ENCODE measurements at regions not wholly inside any gene's neighbourhood (a gene's known extent, or its start where the extent isn't known, plus 50 kb on each side); places are given as distances from the start of the nearest gene placed in this dataset.

DNA sequence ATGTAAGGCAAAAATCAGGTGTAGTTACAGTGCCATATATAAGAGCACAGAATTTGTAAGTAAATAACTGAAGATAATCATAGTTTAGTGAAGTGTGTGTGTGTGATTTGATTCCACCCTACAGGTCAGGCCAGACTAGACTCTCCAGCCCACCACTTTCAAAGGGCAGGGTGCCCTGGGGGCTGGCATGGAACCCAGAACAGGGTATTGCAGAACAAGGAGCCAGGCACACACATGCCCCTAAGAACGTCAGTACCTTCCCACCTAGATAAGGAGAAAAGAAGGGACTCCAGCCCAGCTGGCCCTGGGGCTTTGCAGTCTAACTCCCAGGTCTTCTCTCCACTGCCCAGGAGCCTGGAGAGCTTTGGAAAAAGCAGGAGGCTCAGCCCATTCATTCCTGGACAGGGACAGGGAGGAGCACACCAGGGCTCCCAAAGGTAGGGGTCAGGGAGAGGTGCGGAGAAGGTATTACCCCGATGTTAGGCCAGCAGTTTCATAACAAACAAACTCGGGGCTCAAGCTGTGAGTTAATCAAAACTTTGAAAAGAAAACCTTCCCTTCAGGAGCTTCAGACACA, 149.7 kb upstream of the VANGL1 start:
- no peak for DNase-seq (ENCODE audit: low read depth in 3 of 3)

DNA sequence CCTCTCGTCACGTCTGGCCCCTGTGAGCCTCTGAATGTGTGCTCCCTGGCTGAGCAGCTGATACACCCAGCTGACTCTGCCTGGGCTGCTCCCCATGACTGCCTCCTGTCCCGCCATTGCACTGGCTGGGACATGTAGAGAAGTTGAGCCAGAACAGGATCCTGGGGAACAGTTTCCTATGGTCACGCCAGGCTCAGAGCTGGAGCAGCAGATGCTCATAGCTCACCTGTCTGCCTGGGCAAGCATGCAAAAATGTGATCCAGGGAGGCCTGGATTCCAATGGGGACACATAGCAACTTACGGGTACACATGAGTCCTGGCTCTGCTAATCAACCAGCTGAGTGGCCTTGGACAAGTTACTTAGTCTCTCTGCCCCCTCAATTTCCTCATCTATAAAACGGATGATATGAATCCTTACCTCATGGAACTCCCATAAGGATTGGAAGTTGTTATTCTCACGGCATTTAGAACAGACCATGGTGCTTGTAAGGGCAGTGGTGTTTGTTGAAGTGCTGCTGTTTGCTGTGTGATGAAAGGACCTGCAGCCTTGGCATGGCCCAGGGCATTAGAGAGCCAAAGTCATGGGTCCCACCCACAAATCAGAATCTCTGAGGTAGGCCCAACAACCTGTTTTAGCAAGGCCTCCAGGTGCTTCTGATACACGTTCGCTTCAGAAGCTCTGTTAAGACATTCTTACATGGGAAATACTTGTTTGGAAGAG, 150.3 kb upstream of the VANGL1 start:
- DNase-seq (ENCODE audit: low read depth in 3 of 3): no peak

DNA sequence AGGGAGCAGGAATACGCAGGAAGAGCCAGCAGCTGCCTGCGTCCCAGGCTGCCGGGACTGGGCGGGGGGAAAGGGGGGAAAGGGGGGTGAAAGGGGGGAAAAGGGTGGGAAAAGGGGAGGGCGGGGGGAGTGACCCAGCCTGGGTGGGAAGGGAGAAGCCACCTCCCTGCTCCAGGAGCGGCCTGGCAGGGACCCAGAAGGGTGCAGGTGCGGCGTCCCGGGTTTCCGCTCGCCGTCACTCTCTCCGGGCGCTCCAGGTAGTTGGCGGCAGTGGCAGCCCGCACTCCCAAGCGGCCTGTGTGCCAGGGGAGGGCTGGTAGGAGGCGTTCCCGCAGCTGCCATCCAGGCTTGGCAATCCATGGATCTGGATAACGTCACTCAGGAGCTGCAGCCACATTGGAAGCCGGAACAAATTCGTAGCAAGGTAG, 141.0 kb upstream of the NGF start:
- DNase-seq (ENCODE audit: low read depth in 3 of 3): no peak

DNA sequence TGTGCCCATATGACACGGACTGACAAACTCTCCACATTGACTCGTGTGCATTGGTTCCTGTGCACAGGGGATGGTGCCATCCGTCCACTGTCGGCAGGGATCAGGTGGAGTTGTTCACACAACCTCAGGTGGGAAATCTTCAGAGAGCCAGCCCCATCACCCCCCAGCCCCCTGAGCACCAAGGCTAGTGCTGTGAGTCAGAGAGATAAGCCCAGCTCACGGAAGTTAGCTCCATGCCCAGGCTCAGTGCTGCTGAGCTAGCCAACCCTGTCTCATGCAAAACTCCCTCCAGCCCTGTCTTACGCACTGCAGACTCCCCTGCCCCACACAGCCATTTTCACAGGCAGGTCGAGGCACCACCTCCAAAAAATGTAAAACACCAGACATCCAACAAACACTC, 139.0 kb upstream of the NGF start:
- DNase-seq (ENCODE audit: low read depth in 3 of 3): no peak

DNA sequence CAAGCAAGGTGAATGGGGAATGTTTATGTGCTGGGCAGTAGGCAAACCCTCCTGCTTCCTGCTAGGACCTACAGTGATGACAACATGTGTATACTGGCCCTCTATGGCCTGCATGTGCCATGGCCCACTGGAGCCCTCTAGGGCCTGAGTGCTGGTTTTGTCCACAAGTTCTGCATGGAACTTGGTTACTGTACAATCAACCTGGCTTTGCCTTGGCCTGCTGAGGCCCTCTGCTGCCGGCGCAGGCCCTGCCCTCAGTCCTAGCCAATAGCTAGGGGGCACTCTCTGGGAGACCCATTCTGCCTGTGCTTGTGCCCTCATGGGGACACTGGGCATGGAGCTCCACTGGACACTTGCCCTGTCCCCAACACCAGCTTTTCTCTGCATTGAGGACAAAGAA, 138.6 kb upstream of the NGF start:
- DNase-seq (ENCODE audit: low read depth in 3 of 3): no peak

DNA sequence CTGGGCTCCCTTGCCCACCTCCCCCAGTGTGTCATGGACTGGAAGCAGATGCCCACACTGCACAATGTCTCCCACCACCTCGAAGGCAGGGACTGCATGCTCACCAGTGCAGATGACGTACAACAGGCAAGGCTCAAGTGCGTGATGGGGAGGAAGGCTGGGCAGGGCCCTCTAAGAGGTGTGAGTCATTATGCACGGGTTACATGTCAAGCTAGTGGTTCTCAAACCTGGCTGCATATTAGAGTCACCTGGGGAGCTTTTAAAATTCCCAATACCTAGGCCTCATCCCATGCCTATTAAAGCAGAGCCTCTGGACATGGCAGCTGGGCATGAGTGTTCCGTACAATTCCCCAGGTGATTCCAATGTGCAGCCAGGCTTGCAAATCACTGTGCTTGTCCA, 137.9 kb upstream of the NGF start:
- no peak for DNase-seq (ENCODE audit: low read depth in 3 of 3)

DNA sequence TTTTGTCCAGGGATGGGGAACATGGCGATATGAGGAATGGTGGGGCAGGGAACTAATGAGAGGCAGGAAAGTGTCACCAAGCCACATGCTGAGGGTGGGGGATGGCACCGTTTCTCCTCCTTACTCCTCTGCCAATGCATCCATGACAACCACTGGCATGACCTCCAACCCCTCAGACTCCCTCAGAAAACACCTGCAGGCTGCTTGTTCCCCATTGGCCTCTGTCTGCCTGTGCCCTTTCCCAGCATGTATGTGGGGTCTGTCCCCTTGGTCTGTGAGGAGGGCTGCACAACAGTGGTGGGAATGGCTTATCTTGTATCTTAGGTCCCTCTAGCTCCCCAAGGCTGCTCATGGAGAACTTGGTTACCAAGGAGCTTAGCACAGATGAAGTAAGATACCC, 137.2 kb upstream of the NGF start:
- DNase-seq (ENCODE audit: low read depth in 3 of 3): no peak

DNA sequence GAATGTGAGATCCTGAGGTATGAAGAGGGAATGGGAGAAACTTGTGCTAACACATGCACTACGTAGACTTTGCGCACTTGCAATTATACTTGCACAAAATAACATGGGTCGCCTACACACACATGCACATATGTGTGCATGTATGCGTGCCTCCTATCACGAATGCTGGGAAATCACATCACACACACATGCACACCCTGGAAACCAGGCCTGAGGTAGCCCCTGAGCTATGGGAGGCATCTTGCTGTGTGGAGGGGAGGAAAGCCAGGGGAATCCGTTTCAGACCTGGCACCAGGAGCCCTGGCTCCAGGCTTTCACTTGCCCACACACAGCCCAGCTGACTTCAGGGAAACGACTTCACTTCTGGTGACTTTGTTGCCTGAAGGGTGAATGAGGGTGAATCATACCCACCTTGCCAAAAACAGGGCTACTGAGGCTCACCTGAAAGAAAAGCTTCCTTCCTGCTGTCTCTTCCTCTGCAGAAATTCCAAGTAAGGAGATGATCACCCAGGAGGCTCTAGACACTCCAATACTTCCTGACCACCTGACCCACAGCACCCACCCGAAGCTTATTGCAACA, 136.0 kb upstream of the NGF start:
- no peak for DNase-seq (ENCODE audit: low read depth in 3 of 3)

DNA sequence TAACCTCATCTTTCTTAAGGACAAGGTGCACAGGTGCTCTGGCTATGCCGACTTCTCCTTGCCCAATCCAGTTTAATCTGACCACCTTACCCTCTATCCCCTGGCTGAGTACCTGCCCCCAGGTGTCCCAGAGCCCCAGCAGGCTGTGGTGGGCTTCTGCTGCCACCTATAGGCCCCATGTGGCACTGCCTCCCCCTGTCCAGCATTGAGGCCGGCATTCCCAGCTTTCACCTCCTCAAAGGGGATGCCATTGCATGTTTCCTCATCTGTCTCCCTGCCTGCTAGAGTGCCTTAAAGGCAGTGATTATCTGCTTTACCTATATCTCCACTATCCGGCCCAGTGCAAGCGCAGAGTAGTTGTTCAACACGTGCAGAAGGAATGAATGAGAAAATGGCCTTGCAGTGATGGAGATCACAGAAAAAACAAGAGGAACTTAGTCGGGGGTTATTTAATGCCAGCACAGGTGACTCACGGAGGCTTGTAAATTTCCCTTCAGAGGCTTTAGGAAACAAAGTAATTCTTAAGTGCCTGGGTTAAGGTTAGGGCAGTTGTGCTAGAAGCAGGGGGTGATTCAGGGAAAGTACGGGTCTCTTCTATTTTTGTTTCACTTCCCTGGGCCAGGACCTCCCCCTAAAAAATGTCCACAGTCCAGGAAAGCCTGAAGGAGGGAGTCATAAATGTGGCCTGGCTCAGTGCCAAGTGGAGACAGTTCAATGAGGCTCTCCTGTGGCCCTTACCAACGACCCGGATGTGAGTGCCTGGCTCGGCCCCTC, 131.8 kb upstream of the NGF start:
- no peak for DNase-seq (ENCODE audit: low read depth in 3 of 3)

DNA sequence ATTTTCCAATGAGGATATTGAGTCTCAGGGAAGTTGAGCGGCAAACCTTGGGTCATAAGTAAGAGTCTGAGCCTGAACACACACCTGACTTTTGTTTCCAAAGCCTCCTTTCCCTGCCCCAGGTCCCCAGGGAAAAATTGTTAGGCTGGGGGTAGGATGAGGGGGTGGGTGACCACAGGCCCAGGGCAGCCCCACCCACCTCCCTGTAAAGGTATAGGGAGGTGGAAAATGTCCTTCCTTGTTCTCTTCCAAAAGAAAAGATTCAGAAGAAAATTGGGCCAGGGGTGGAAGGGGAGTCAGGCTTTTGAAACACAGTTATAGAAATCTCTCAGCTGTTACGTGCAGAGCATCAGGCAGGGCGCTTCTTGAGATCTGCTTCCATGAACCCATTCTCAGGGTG, 129.7 kb upstream of the NGF start:
- DNase-seq (ENCODE audit: low read depth in 3 of 3): no peak

DNA sequence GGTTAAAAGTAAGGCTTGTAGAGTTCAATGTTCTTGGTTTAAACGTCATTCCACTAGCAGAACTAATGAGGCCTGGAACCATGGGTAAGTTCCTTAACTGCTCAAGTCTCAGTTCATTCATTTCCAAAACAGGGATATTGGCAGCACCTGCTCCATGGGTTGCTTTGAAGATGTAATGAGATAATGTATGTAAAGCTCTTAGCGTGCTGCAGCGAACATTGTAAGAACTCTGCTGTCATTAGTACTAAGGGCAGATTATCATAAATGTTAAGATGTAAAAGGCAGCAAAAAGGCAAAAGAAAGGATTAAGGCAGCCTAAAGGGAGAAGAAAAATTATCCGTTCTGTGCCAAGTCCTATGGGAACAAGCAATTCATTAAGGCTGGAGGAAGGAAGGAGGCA, 129.1 kb upstream of the NGF start:
- DNase-seq (ENCODE audit: low read depth in 3 of 3): no peak

DNA sequence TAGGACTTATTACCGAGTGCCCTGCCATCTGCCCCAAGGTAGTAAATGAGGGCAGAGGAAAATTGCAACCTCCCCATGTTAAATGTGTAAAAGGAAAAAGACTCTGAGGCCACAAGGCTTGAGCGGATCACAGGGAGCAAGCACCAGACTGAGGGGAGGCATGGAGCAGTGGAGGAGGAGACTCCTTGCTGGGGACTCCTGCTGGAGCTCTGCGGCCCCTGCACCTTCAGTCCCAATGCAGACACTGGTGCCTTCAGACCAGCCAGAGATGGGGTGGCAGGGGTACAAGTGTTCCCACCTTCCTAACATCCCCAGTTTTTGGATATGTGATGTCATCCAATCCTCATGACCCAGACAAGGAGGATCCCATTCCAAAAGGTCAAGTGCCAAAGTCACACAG, 128.4 kb upstream of the NGF start:
- no peak for DNase-seq (ENCODE audit: low read depth in 3 of 3)

DNA sequence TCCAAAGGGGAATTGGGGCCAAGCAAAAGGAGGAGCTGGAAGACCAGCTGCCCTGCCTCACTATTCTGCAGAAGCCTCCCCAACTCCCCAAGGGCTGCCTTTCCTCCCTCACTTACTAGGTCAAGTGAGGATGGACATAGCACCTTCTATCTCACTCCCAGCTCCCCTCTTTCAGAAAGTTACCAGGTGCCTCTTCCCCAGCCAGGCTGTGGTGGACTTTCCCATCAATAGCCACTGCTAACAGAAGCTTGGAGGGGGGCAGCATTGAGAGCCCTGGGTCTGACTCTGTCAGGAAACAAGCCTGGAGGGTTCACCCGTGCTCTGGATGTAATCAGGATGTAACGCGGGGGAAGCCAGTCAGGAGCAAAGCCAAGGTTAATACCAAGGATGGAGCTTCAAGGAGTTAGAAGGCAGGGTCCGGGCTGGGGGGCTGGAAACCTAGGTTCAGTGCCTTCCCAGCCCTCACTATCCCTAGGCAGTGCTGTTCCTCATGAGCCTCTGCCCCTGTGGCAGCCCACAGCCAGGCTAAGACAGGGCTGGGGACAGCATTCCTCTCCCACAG, 127.8 kb upstream of the NGF start:
- DNase-seq (ENCODE audit: low read depth in 3 of 3): no peak

DNA sequence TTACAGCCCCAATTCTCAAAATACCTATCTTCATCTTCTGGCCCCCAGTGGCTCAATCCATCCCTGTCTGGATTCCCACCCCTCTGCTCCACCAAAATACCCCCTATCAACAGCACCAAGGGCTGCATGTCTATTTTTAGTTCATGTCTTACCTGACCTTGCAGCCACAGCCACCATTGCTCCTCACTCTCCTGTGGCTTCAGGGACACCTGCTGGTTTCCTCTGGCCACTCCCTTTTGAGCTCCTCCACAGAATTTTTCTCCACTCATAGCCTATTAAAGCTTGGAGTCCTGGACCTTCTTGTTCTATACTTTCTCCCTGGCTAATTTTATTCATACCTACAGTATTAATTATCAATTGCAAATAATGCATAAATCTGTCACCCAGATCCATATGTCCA, 125.3 kb upstream of the NGF start:
- no peak for DNase-seq (ENCODE audit: low read depth in 3 of 3)

DNA sequence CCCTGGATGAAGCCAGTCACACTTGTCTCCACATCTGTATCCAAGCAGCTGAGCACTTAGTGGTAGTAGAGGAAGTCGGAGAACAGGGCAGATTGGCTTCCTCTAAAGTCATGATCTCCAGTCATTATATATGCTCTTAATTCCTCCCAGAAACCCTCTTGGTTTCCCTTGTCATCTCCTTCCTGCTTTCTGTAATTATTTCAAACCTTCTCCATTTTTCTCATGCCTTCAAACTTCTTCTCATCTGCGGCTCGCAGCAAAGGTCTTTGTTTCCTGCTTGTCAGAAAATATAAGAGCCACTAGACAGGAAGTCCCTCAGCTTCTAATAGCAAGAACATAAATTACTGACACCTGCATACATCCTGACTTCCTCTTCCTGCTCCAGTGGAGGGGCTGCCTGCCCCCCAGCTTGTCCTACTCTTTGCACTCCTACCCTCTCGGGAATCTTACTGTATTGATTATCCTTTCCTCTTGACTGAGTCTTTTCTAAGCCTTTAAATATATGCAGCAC, 124.6 kb upstream of the NGF start:
- no peak for DNase-seq (ENCODE audit: low read depth in 3 of 3)

DNA sequence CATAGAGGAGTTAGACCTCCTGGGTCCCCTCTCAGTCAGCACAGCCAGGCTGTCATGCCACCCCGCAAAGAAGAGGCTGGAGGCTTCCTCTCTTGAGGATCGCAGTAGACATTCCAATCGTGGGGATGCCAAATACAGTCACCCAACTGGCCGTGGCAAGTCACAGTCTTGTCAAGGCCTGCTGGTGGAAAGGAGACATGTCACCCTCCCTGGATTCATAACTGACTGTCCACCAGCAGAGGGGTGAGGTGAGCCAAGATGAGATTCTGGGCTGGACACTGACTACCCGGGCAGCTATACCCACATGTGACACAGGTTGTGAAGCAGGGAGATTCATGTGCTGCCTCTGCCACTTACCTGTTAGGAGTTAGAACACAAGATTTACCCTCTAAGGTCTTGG, 123.5 kb upstream of the NGF start:
- DNase-seq (ENCODE audit: low read depth in 3 of 3): no peak

DNA sequence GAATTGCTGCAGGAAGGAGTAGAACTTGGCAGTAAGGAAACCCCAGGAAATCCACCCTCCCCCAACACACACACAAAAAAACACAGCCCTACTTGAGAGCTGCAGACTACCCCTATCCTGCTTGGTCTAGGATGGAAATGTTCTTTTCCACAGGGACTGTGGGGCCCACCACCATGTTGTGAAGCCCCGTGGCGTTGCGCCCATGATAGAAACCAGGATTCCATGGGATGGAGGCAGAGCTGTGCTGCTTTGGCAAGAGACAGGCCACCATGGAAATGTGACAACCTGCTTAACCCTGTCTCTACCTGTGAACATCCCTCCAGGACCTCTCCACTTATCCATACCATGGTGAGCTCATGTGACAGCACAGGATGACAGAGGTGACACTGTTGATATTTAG, 121.1 kb upstream of the NGF start:
- no peak for DNase-seq (ENCODE audit: low read depth in 3 of 3)

DNA sequence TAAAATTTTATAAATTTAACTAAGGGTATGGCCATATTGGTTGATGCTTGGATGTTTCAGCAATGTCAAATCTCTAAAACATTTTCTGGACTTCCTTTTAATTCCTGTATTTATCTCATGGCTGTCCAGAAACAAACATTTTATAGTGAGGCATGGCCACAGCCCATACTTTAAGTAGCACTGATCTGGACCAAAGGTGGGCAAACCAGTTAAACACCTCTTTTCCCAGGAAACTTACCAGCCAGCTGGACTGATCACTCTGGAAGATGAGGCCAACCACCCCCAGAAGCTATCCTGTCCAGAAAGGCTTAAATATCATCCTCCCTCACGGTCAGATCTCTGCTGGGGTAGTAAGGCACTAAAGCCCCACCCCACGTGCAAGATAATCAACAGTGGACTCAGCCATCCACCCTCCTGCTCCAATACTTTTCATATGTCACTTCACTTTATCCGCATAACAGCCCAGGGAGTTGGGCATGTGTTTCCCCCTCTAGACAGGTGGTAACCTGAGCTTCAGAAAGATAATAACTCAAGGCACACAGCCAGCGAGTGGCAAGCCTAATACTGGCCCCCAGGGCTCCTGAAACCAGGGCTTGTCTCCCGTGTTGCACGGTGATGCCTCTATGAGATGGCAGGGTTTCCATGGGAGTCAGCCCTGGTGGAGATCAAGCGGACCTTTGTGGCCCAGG, 120.5 kb upstream of the NGF start:
- no peak for DNase-seq (ENCODE audit: low read depth in 3 of 3)

DNA sequence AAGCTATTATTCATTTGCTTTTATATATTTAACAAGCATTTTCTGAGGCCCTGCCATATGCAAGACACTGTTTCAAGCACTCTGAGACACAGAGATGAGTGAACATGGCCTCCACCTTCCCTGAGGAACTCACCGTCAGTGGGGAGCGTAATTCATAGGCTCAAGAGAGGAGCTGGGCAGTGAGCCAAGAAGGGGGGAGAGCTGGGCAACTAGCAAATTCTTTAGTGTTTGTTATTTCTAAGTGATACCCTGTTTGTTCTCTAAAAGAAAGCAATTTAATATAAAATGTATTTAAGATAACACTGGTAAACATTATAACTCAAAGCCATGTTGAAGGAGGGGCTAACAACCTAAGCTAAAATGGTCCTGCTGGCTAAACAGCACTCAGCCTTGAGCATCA, 119.2 kb upstream of the NGF start:
- no peak for DNase-seq (ENCODE audit: low read depth in 3 of 3)

DNA sequence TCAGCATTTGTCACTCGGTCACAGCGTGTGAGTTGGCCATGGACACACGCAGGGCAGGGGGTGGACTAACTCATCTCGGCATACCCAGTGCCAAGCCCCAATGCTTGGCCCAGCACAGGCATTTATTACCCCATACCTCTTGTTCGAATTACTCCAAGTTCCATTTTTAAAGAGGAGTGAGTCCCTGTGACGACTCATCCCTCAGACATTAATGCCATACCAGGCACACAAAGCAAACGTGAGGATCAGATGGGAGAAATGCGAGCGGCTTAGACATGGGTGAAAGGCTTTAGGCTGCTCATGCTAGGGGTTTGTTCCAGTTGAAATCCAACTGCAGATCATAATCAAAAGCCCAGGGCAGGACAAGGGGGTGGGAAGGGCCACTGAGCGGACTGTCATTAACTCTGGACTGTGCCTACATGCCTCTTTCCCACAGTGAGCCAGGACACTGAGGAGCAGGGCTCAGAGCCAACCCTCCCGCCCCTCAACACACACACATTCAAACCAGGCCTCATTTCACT, 118.5 kb upstream of the NGF start:
- DNase-seq (ENCODE audit: low read depth in 3 of 3): no peak

DNA sequence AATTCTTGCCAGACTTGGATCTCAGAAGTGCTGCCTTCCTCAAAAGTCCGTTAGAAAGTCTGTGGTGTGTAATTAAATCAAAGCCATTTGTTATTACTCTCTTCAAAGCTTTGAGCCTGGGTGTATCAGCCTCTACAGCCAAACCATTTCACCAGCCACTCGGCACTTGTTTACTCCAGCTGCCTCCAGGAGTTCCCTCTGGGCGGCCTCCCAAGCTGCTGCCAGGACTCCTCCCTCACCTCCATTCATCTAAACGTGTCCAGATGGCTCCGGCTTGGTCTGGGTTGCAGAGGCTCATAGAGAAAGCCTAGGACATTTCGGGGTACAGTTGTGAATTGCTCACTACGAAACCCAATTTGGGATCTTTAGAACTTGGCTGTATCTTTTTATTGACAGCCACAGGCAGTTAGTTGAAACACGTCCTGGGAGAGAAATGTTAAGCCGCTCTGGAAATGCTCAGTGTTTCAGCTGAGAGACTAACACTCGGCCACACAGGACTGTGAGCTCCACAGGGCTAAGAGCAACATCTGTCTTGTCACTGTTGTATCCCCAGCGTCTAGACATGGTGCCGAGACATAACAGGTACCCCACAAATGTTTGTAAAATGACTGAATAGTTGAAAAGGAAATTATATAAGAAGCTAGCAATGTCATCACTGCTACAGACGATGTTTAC, 116.9 kb upstream of the NGF start:
- no peak for DNase-seq (ENCODE audit: low read depth in 3 of 3)

All from stimulated activated CD4-positive, alpha-beta T cell treated with anti-CD3 and anti-CD28 coated beads, TNF-alpha, amount 100 ng/mL, for 48 hours (primary cell).